Psoas muscle (tissue), 7 donors: ENCODE measurements at regions not wholly inside any gene's neighbourhood (a gene's known extent, or its start where the extent isn't known, plus 50 kb on each side); places are given as distances from the start of the nearest gene placed in this dataset.
"Not testable (repeated sequence)": the region's sequence is repeated elsewhere in the genome, so short reads cannot be mapped to it uniquely, and the experiment has no call there.

ENCODE experiments used
- ATAC-seq, 4 donors: fragments of 200-7000 bp; cut with Tn5 transposase; one replicate each; pipeline ENCODE4 v1.9.1; 2020; ENCODE audit warnings: moderate library complexity in 3 of 4, mild to moderate bottlenecking in 2 of 4
- DNase-seq, 2 donors: peaks; one replicate each; pipeline ENCODE4 v3.0.0-alpha.2; 2020
- H3K27ac ChIP-seq: fragments of 200-600 bp; one replicate; pipeline ENCODE4 v1.8.0; 2022
- H3K27me3 ChIP-seq, 3 donors: fragments of 200-600 bp in 1 of 3; one replicate each; pipeline versions ENCODE4 v1.6.1 to v1.8.0; 2013 to 2022; ENCODE audit warnings: low read length in 2 of 3, mild to moderate bottlenecking in 2 of 3, moderate library complexity in 1 of 3; ENCODE audit not compliant: insufficient read depth in 3 of 3
- H3K36me3 ChIP-seq, 2 donors: fragments of 200-600 bp in 1 of 2; one replicate each; pipeline versions ENCODE4 v1.6.1 to v1.8.0; 2013 to 2022; ENCODE audit warnings: low read depth in 1 of 2, mild to moderate bottlenecking in 1 of 2, moderate library complexity in 1 of 2; ENCODE audit not compliant: insufficient read depth in 1 of 2
- H3K4me1 ChIP-seq: fragments of 200-600 bp; one replicate; pipeline ENCODE4 v1.8.0; 2022
- H3K4me3 ChIP-seq: fragments of 200-600 bp; one replicate; pipeline ENCODE4 v1.8.0; 2022; ENCODE audit warnings: mild to moderate bottlenecking
- H3K9me3 ChIP-seq: fragments of 200-600 bp; one replicate; pipeline ENCODE4 v1.8.0; 2022
- WGBS, 3 donors: extraction: QIAGEN DNeasy Blood & Tissue Kit; methylation state at CpG; one replicate each; pipeline versions ENCODE4 v1.1.6 to v1.1.7; 2013; 5-methylcytosine and 5-hydroxymethylcytosine counted together
- intact Hi-C, 2 donors: fragments of 100-400 bp; cut with DNase I; formaldehyde crosslinking; loops; one replicate each; pipeline versions ENCODE4 v1.11.0 to v1.14.2; 2022
- TF ChIP-seq, protein P1 (sequence below): fragments of 200-600 bp; IDR thresholded peaks from one replicate; pipeline ENCODE4 v1.8.0; 2022; ENCODE audit warnings: antibody characterized with exemption
- donor health status: healthy with polysubstance abuse.
- donor health status: DM: no; HTN: no; CAD: no; lungs with moderate emphysema.
- donor health status: Bipolar disorder and iron deficiency.
- donor health status: healthy.
- donor health status: DM: yes; HTN: yes; CAD: no.
- donor health status: DM: no; HTN: no; CAD: no.
- donor health status: DM: yes; HTN: yes; CAD: no.

DNA sequence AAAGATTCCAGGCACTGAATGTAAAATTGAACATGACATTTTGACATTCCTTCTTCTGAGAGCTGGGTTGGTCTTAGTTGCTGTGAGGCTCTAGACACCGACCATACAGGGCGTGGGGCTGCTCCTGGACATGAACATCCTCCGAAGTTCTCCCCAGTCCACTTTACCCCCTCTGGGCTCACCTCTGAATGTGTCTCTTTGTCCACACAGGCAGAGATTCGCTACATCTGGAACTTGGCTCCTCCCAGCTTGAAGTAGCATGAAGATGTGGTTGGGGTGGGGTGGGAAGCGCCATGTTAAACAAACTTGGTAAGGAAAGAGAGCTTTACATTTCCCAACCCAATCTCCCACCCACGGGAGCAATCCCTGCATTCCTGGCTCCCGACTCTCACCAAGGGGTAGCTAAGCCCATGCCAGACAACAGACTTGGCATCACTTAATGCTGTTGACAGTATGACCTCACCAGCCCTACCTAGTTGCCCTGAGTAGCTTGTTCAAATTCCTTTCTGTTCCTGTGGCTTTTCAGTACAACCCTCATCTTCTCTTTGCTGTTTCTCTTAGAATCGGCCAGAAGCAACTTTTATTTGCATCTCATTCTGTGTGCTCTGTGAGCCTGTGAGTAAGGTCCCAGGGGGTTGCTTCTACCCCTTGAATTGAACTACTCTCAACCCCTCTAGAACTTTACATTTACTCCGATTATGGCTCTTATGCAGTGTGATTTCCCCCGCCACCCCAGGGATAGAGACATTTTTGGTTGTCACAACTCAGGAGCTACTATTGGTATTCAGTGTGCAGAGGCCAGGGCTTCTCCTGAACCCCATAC, 211.4 kb downstream of the SEC23IP start:
- H3K4me1 ChIP-seq, result no peaks in the 10 kb centered on the region
- TF ChIP-seq, protein P1, sequence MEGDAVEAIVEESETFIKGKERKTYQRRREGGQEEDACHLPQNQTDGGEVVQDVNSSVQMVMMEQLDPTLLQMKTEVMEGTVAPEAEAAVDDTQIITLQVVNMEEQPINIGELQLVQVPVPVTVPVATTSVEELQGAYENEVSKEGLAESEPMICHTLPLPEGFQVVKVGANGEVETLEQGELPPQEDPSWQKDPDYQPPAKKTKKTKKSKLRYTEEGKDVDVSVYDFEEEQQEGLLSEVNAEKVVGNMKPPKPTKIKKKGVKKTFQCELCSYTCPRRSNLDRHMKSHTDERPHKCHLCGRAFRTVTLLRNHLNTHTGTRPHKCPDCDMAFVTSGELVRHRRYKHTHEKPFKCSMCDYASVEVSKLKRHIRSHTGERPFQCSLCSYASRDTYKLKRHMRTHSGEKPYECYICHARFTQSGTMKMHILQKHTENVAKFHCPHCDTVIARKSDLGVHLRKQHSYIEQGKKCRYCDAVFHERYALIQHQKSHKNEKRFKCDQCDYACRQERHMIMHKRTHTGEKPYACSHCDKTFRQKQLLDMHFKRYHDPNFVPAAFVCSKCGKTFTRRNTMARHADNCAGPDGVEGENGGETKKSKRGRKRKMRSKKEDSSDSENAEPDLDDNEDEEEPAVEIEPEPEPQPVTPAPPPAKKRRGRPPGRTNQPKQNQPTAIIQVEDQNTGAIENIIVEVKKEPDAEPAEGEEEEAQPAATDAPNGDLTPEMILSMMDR, result no peak

DNA sequence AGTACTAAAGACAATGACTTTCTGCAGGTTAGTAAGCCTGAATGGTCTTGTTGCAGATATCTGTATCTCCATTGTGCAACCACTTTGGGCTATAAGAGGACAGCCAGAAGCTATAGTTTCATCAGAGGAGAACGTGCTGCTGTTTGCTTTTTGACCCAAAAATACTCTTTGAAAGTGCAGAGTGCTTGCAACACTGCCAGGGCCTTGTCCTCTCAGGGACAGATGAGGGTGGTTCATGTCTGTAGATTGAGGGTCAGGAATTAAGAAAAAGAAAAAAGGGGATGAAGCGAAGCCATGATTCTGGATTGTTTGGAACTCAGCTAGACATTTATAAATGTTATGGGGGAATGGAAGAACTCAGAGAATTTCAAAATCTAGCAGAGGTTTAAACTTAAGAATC, 212.5 kb downstream of the SEC23IP start:
- TF ChIP-seq, protein P1, result no peak
- ATAC-seq (no peak), DNase-seq (no peak)
- WGBS, 3 donors, result 48 to 53% (median 52%) methylated on average over 2 of the region's 2 CpGs
- no peak overlapping the region for H3K4me3 ChIP-seq
- no peaks in the 10 kb centered on the region for H3K27me3 ChIP-seq
- H3K9me3 ChIP-seq, result no peaks in the 10 kb centered on the region
- no peak overlapping the region for H3K27ac ChIP-seq
- H3K4me1 ChIP-seq, result no peaks in the 10 kb centered on the region
- no peaks in the 10 kb centered on the region for H3K36me3 ChIP-seq
- intact Hi-C loops, result no loop called here

More for the DNA sequence above, 211.4 kb downstream of the SEC23IP start:
- WGBS, 3 donors, result 71 to 77% (median 73%) methylated on average over 10 of the region's 10 CpGs
- ATAC-seq, result no peak
- no peak for DNase-seq
- Histone ChIP-seq H3K9me3 (no peaks in the 10 kb centered on the region), H3K4me3 (no peak overlapping the region), H3K27me3 (no peaks in the 10 kb centered on the region), H3K36me3 (no peaks in the 10 kb centered on the region), H3K27ac (no peak overlapping the region)
- intact Hi-C loops, result no loop called here

DNA sequence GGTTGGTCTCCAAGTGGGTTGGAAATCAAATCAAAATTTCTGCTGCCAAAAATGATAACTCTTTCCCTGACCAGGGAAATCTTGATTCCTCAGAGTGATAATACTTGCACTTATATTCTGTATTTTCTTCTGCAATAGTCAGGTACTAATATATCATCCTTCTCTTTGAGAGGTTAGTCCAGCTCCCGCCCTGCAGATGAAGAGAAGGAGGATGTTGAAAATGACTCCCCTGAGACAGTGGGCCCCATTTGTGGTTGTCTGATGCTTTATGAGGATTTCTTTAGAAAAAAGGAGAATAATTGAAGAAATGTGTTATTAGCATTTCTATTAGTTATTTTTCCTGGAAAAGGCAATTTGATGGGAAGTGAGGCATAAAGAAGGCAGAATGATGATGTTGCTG, 213.0 kb downstream of the SEC23IP start:
- H3K36me3 ChIP-seq, result no peaks in the 10 kb centered on the region
- H3K27ac ChIP-seq, result no peak overlapping the region
- H3K9me3 ChIP-seq, result no peaks in the 10 kb centered on the region
- no peaks in the 10 kb centered on the region for H3K4me1 ChIP-seq
- no peaks in the 10 kb centered on the region for H3K27me3 ChIP-seq
- intact Hi-C loops, result no loop called here
- no peak overlapping the region for H3K4me3 ChIP-seq
- DNase-seq, result no peak
- WGBS, 3 donors, result 48 to 61% (median 55%) methylated on average over 1 of the region's 1 CpG
- TF ChIP-seq, protein P1, result no peak
- no peak for ATAC-seq

DNA sequence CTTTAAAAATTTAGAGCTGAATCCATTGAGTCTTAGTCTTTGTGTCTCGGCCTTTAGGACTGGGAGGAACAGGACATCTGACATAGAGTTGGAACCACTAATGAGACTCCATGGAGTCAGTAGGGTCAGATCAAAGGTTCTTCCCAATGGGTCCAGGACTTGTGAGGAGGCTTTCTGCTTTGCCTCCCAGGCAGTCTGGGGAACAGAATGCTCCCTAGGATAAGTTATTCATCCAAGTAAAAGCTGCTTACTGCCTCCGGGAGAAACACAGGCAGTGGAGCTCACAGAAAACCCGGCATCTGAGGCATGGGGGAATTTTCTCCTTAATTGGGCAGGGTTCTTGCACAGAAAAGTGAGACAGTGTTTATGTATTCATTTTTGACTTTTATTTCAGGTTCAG, 216.4 kb downstream of the SEC23IP start:
- Histone ChIP-seq H3K9me3 (no peaks in the 10 kb centered on the region), H3K4me3 (no peak overlapping the region), H3K4me1 (no peaks in the 10 kb centered on the region), H3K27me3 (no peaks in the 10 kb centered on the region), H3K36me3 (no peaks in the 10 kb centered on the region), H3K27ac (no peak overlapping the region)
- intact Hi-C loops, result no loop called here
- TF ChIP-seq, protein P1, result no peak
- WGBS, 3 donors, result 69 to 73% (median 71%) methylated on average over 3 of the region's 3 CpGs
- ATAC-seq, result no peak
- DNase-seq, result no peak

DNA sequence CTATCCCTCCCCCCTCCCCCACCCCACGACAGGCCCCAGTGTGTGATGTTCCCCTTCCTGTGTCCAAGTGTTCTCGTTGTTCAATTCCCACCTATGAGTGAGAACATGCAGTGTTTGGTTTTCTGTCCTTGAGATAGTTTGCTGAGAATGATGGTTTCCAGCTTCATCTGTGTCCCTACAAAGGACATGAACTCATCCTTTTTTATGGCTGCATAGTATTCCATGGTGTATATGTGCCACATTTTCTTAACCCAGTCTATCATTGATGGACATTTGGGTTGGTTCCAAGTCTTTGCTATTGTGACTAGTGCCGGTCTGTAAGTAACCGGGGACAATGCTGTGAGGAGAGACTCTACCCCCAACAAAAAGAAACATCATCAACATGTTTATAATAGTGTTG, 217.2 kb downstream of the SEC23IP start:
- H3K4me3 ChIP-seq, H3K4me1 ChIP-seq, intact Hi-C loops, DNase-seq, H3K36me3 ChIP-seq, H3K27me3 ChIP-seq, ATAC-seq, H3K27ac ChIP-seq, H3K9me3 ChIP-seq: not testable (repeated sequence)
- 90 to 94% (median 90%) methylated on average over 2 to 4 of the region's 4 CpGs for WGBS, 3 donors
